ENCODE measurements at regions not wholly inside any gene's neighbourhood (a gene's known extent, or its start where the extent isn't known, plus 50 kb on each side); places are given as distances from the start of the nearest gene placed in this dataset.

- TF ChIP-seq CTCF (IDR thresholded peaks at IDR 0.05) (no peak), REST (IDR thresholded peaks at IDR 0.05; ENCODE audit: insufficient read depth in 1 of 2, low read depth in 2 of 2, low read length in 1 of 2) (no peak), POLR2AphosphoS5 (IDR thresholded peaks at IDR 0.05; ENCODE audit: low read depth, low read length) (no peak), TCF7L2 (IDR thresholded peaks at IDR 0.05; ENCODE audit: low read depth, low read length) (no peak), SIN3A (IDR thresholded peaks at IDR 0.05; ENCODE audit: borderline replicate concordance, insufficient read depth, low read depth, low read length) (no peak)
These were observed 328.4 kb downstream of the CDC5L start for GRCh38 chr6:44715925-44716324.
